HepG2 (cell line): ENCODE measurements at regions not wholly inside any gene's neighbourhood (a gene's known extent, or its start where the extent isn't known, plus 50 kb on each side); places are given as distances from the start of the nearest gene placed in this dataset.

Source experiments
- ATAC-seq: fragments of 200-7000 bp; cut with Tn5 transposase; 3 replicates; pipeline ENCODE4 v1.9.1; 2020; ENCODE audit warnings: mild to moderate bottlenecking, moderate library complexity
- BruUV-seq: library from RNA; stranded (reverse); fragments of 400-500 nt; replicated peaks from 2 replicates; lab custom pipeline; 2021; lab: Mats Ljungman, UMichigan
- CTCF ChIA-PET: fragments of 300-600 bp; formaldehyde crosslinking; extraction: SDS; loops from one replicate; lab custom pipeline; 2021; ENCODE audit warnings: low total read pairs, inconsistent platforms, low intra/inter-chr PET ratio; lab: Yijun Ruan, JAX
- POLR2A ChIA-PET: fragments of 350-600 bp; sonication (Branson Sonifier 250); formaldehyde crosslinking; loops from one replicate; lab custom pipeline; 2020; ENCODE audit warnings: antibody characterized with exemption, inconsistent platforms; lab: Yijun Ruan, JAX
- DNase-seq: peaks from one replicate; pipeline ENCODE4 v3.0.0-alpha.2; 2015; ENCODE audit warnings: low spot score
- FAIRE-seq: peaks from 3 replicates; lab custom pipeline; 2011; peaks lifted over from hg19 to GRCh38; lab: Jason Lieb, UNC
- H2AFZ ChIP-seq: one replicate; pipeline ENCODE4 v1.6.1; 2011; ENCODE audit warnings: low read length, inconsistent platforms
- H3K27ac ChIP-seq: fragments of 300-600 bp; 3 replicates; pipeline ENCODE4 v1.8.0; 2011; ENCODE audit warnings: mixed run types, mild to moderate bottlenecking, mixed read lengths, low read length, inconsistent platforms; ENCODE audit not compliant: insufficient read depth; ENCODE audit errors: extremely low read length
- H3K27me3 ChIP-seq, 2 experiments: fragments of 200-600 bp in 1 of 2; 2 replicates in 1 of 2; 3 replicates in 1 of 2; pipeline versions ENCODE4 v1.6.0 to v1.8.0; 2011; ENCODE audit warnings: low read length in 2 of 2, mild to moderate bottlenecking in 2 of 2, moderate library complexity in 2 of 2, inconsistent platforms in 1 of 2; ENCODE audit not compliant: insufficient read depth in 2 of 2, control insufficient read depth in 1 of 2
- H3K36me3 ChIP-seq, 2 experiments: fragments of 200-600 bp in 1 of 2; replicated peaks in 1 of 2; 2 replicates in 1 of 2; 3 replicates in 1 of 2; pipeline versions ENCODE4 v1.5.1 to v1.8.0; 2011; ENCODE audit warnings: low read length in 2 of 2, inconsistent platforms in 1 of 2; ENCODE audit not compliant: insufficient read depth in 2 of 2, control insufficient read depth in 1 of 2
- H3K4me1 ChIP-seq: 2 replicates; pipeline ENCODE4 v1.5.1; 2012; ENCODE audit warnings: low read length, inconsistent platforms; ENCODE audit not compliant: insufficient read depth
- H3K4me2 ChIP-seq: 2 replicates; pipeline ENCODE4 v1.6.0; 2011; ENCODE audit warnings: low read depth, low read length, inconsistent platforms
- H3K4me3 ChIP-seq, 3 experiments: fragments of 200-600 bp in 1 of 3; sonication (generic), shearing (Covaris generic) in 1 of 3; replicated peaks in 1 of 3; 2 replicates each; pipeline ENCODE4 v1.5.1; 2011 to 2016; ENCODE audit warnings: low read length in 3 of 3, inconsistent platforms in 2 of 3, low read depth in 2 of 3, mild to moderate bottlenecking in 2 of 3, control low read depth in 1 of 3, mixed read lengths in 1 of 3; ENCODE audit not compliant: insufficient read depth in 1 of 3
- H3K79me2 ChIP-seq: one replicate; pipeline ENCODE4 v1.6.1; 2011; ENCODE audit warnings: low read length, inconsistent platforms; ENCODE audit not compliant: insufficient read depth
- H3K9ac ChIP-seq: 2 replicates; pipeline ENCODE4 v1.6.0; 2011; ENCODE audit warnings: mild to moderate bottlenecking, low read depth, low read length, inconsistent platforms; ENCODE audit not compliant: insufficient read depth
- H3K9me3 ChIP-seq: 2 replicates; pipeline ENCODE4 v1.5.1; 2012; ENCODE audit warnings: mild to moderate bottlenecking, low read length
- H4K20me1 ChIP-seq: 2 replicates; pipeline ENCODE4 v1.6.0; 2011; ENCODE audit warnings: inconsistent platforms, mild to moderate bottlenecking, low read length, moderate library complexity; ENCODE audit not compliant: insufficient read depth
- ERF ChIP-seq: IDR thresholded peaks from 2 replicates; pipeline ENCODE4 v1.6.1; 2018; ENCODE audit warnings: missing biosample characterization, missing genetic modification reagents
- HIVEP1 ChIP-seq: sonication (generic); formaldehyde crosslinking; IDR thresholded peaks from 2 replicates; pipeline ENCODE4 v1.4.0; 2020; ENCODE audit warnings: mild to moderate bottlenecking, missing genetic modification reagents
- HMG20A ChIP-seq: IDR thresholded peaks from 2 replicates; pipeline ENCODE4 v1.6.1; 2016; ENCODE audit warnings: borderline replicate concordance
- KMT2A ChIP-seq: sonication (generic); formaldehyde crosslinking; IDR thresholded peaks from 2 replicates; pipeline ENCODE4 v1.4.0; 2020; ENCODE audit warnings: missing genetic modification reagents
- MXI1 ChIP-seq: IDR thresholded peaks from 3 replicates; pipeline ENCODE4 v1.6.1; 2012; ENCODE audit warnings: low read depth, low read length, inconsistent platforms, borderline replicate concordance
- NFKB2 ChIP-seq: sonication (generic); formaldehyde crosslinking; IDR thresholded peaks from 2 replicates; pipeline ENCODE4 v1.4.0; 2020; ENCODE audit warnings: missing genetic modification reagents, borderline replicate concordance
- POLR2A ChIP-seq, 2 experiments: IDR thresholded peaks; 2 replicates each; pipeline ENCODE4 v1.6.1; 2011; ENCODE audit warnings: low read depth in 2 of 2, low read length in 2 of 2, mild to moderate bottlenecking in 1 of 2, moderate library complexity in 1 of 2; ENCODE audit not compliant: insufficient read depth in 1 of 2
- PPARG ChIP-seq: conservative IDR thresholded peaks from 2 replicates; pipeline ENCODE4 v1.6.1; 2016; ENCODE audit warnings: missing biosample characterization, missing genetic modification reagents
- STAG1 ChIP-seq: sonication (generic); formaldehyde crosslinking; IDR thresholded peaks from 2 replicates; pipeline ENCODE4 v1.4.0; 2020; ENCODE audit warnings: missing genetic modification reagents
- ZBTB20 ChIP-seq: sonication (generic); formaldehyde crosslinking; IDR thresholded peaks from 2 replicates; pipeline ENCODE4 v1.8.1; 2023; ENCODE audit warnings: missing genetic modification reagents, low read depth, mild to moderate bottlenecking, borderline replicate concordance
- ZNF121 ChIP-seq: sonication (generic); formaldehyde crosslinking; IDR thresholded peaks from 2 replicates; pipeline ENCODE4 v1.5.0; 2020; ENCODE audit warnings: mild to moderate bottlenecking, missing genetic modification reagents
- ZNF180 ChIP-seq: sonication (generic); formaldehyde crosslinking; IDR thresholded peaks from 2 replicates; pipeline ENCODE4 v1.4.0; 2020; ENCODE audit warnings: low read depth, missing genetic modification reagents, borderline replicate concordance
- ZNF432 ChIP-seq: sonication (generic); formaldehyde crosslinking; IDR thresholded peaks from 2 replicates; pipeline ENCODE4 v1.5.0; 2020; ENCODE audit warnings: missing genetic modification reagents, mild to moderate bottlenecking, borderline replicate concordance
- ZNF451 ChIP-seq: sonication (generic); formaldehyde crosslinking; IDR thresholded peaks from 2 replicates; pipeline ENCODE4 v1.5.0; 2020; ENCODE audit warnings: mild to moderate bottlenecking, missing genetic modification reagents
- ZNF816 ChIP-seq: sonication (generic); formaldehyde crosslinking; IDR thresholded peaks from 2 replicates; pipeline ENCODE4 v1.8.0; 2022; ENCODE audit warnings: missing genetic modification reagents, mild to moderate bottlenecking, borderline replicate concordance
- WGBS: methylation state at CpG from one replicate; pipeline ENCODE4 v1.1.6; 2017; ENCODE audit warnings: low lambda C conversion rate; 5-methylcytosine and 5-hydroxymethylcytosine counted together
- in situ Hi-C: cut with HindIII; loops from 2 replicates; pipeline ENCODE4 v1.10.0; 2017; ENCODE audit warnings: low pct_unique_long_range_greater_than_20kb; ENCODE audit not compliant: extremely low pct_ligation_motif_present
- intact Hi-C: fragments of 100-400 bp; cut with micrococcal nuclease; formaldehyde crosslinking; loops from one replicate; pipeline ENCODE4 v1.10.0; 2022; ENCODE audit not compliant: unreplicated experiment
- TF ChIP-seq, protein P1 (sequence below): sonication (generic); formaldehyde crosslinking; conservative IDR thresholded peaks from 2 replicates; pipeline ENCODE4 v1.5.0; 2020; ENCODE audit warnings: missing genetic modification reagents
- TF ChIP-seq, protein P2 (sequence below): sonication (generic); formaldehyde crosslinking; IDR thresholded peaks from 2 replicates; pipeline ENCODE4 v1.5.0; 2020; ENCODE audit warnings: missing genetic modification reagents
- TF ChIP-seq, protein P3 (sequence below): sonication (generic); formaldehyde crosslinking; IDR thresholded peaks from 2 replicates; pipeline ENCODE4 v1.5.1; 2020; ENCODE audit warnings: missing genetic modification reagents, mild to moderate bottlenecking, borderline replicate concordance

DNA sequence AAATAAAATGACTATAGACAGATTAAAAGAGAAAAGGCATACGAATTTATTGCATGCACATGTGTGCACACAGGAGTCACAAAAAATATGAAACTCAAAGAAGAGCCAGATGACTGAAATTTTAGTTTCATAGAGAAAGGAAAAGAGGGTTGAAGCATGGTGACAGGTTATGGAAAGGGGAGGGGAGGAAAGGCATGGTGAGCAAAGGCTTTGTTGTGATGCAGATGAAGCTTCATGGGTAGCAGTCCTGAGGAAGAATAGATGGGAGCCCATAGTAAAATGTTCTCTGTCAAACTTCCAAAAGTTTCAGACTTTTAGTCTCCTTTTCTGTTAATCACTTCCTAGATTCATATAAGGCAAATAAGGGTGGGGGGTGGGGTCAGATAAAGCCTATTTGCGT lies 612.7 kb upstream of the ATP2B1 start:
- no peaks in the 10 kb centered on the region for H3K36me3 ChIP-seq
- no peaks in the 10 kb centered on the region for H3K79me2 ChIP-seq
- no peaks in the 10 kb centered on the region for H3K27me3 ChIP-seq
- no peak overlapping the region for H3K4me2 ChIP-seq
- intact Hi-C loops: no loop called here
- H3K4me3 ChIP-seq: no peak overlapping the region
- H3K27ac ChIP-seq: no peak overlapping the region
- TF ChIP-seq PPARG (CRISPR knock-in tag): no peak
- no peak for TF ChIP-seq ZNF432 (CRISPR knock-in tag)
- no peak for TF ChIP-seq STAG1
- TF ChIP-seq, protein P1, sequence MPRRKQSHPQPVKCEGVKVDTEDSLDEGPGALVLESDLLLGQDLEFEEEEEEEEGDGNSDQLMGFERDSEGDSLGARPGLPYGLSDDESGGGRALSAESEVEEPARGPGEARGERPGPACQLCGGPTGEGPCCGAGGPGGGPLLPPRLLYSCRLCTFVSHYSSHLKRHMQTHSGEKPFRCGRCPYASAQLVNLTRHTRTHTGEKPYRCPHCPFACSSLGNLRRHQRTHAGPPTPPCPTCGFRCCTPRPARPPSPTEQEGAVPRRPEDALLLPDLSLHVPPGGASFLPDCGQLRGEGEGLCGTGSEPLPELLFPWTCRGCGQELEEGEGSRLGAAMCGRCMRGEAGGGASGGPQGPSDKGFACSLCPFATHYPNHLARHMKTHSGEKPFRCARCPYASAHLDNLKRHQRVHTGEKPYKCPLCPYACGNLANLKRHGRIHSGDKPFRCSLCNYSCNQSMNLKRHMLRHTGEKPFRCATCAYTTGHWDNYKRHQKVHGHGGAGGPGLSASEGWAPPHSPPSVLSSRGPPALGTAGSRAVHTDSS (CRISPR knock-in tag): no peak
- ChIA-PET POLR2A (no interaction called here), CTCF (no interaction called here)
- no TSS peak for BruUV-seq
- no peak overlapping the region for H2AFZ ChIP-seq
- ATAC-seq (no peak), FAIRE-seq (no peak), DNase-seq (no peak)
- in situ Hi-C loops: no loop called here
- no peaks in the 10 kb centered on the region for H4K20me1 ChIP-seq
- H3K9me3 ChIP-seq: peaks cover 14% of the 10 kb centered on the region; the same call in 1 of the 2 replicates
- WGBS: 2% methylated on average over 2 of the region's 2 CpGs
- no peak overlapping the region for H3K9ac ChIP-seq
- H3K4me1 ChIP-seq: no peaks in the 10 kb centered on the region

DNA sequence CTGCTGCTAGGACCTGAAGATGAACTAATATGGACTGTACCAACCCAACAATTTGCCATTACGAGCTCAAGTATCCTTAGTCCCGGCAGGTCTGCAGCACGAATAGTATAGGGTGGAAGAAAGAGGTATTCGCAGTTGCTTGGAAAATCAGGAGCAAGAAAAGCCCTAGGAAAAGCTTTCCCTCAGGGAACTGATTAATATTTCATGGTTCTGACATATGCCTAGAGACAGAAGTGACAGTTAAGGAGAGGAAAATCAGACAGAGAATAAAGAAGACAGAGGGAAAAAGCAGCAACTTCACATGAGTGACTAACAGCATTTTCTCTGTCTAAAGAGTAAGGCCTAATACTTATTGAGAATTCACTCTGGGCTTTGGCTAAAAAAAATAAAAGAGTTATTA lies 602.9 kb upstream of the ATP2B1 start:
- no peaks in the 10 kb centered on the region for H3K79me2 ChIP-seq
- no peaks in the 10 kb centered on the region for H3K36me3 ChIP-seq
- no peak overlapping the region for H3K9ac ChIP-seq
- no peak overlapping the region for H3K4me2 ChIP-seq
- ATAC-seq (no peak), FAIRE-seq (no peak), DNase-seq (no peak)
- intact Hi-C loops: no loop called here
- no peaks in the 10 kb centered on the region for H4K20me1 ChIP-seq
- in situ Hi-C loops: no loop called here
- H3K9me3 ChIP-seq: peaks cover 18% of the 10 kb centered on the region
- H2AFZ ChIP-seq: no peak overlapping the region
- no TSS peak for BruUV-seq
- H3K27ac ChIP-seq: no peak overlapping the region
- ChIA-PET CTCF (no interaction called here), POLR2A (no interaction called here)
- no peak overlapping the region for H3K4me3 ChIP-seq
- H3K4me1 ChIP-seq: no peaks in the 10 kb centered on the region
- H3K27me3 ChIP-seq: no peaks in the 10 kb centered on the region
- WGBS: 12% methylated on average over 4 of the region's 4 CpGs
- TF ChIP-seq ZNF121 (CRISPR knock-in tag) (no peak), NFKB2 (CRISPR knock-in tag) (no peak), MXI1 (no peak), ERF (no peak), HMG20A (CRISPR knock-in tag) (no peak), ZNF816 (CRISPR knock-in tag) (no peak), ZNF180 (CRISPR knock-in tag) (no peak), ZBTB20 (no peak), ZNF451 (CRISPR knock-in tag) (no peak), KMT2A (no peak), POLR2A (IDR thresholded peaks at IDR 0.05; ENCODE audit: insufficient read depth in 1 of 2, low read depth in 2 of 2, low read length in 2 of 2) (no peak), HIVEP1 (no peak)
- TF ChIP-seq, protein P2, sequence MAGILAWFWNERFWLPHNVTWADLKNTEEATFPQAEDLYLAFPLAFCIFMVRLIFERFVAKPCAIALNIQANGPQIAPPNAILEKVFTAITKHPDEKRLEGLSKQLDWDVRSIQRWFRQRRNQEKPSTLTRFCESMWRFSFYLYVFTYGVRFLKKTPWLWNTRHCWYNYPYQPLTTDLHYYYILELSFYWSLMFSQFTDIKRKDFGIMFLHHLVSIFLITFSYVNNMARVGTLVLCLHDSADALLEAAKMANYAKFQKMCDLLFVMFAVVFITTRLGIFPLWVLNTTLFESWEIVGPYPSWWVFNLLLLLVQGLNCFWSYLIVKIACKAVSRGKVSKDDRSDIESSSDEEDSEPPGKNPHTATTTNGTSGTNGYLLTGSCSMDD (CRISPR knock-in tag): no peak
- TF ChIP-seq, protein P3, sequence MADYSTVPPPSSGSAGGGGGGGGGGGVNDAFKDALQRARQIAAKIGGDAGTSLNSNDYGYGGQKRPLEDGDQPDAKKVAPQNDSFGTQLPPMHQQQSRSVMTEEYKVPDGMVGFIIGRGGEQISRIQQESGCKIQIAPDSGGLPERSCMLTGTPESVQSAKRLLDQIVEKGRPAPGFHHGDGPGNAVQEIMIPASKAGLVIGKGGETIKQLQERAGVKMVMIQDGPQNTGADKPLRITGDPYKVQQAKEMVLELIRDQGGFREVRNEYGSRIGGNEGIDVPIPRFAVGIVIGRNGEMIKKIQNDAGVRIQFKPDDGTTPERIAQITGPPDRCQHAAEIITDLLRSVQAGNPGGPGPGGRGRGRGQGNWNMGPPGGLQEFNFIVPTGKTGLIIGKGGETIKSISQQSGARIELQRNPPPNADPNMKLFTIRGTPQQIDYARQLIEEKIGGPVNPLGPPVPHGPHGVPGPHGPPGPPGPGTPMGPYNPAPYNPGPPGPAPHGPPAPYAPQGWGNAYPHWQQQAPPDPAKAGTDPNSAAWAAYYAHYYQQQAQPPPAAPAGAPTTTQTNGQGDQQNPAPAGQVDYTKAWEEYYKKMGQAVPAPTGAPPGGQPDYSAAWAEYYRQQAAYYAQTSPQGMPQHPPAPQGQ (CRISPR knock-in tag): no peak
